IPS DF 6.9 (cell line): ENCODE measurements at regions not wholly inside any gene's neighbourhood (a gene's known extent, or its start where the extent isn't known, plus 50 kb on each side); places are given as distances from the start of the nearest gene placed in this dataset.

ENCODE experiments used
- DNase-seq: peaks from one replicate; pipeline ENCODE4 v3.0.0-alpha.2; 2013; ENCODE audit warnings: low read depth, low spot score
- H3K27ac ChIP-seq: one replicate; pipeline ENCODE4 v1.5.1; 2013; ENCODE audit warnings: low read length, control low read depth
- H3K27me3 ChIP-seq: 2 replicates; pipeline ENCODE4 v1.6.1; 2013; ENCODE audit warnings: mild to moderate bottlenecking, low read length; ENCODE audit not compliant: control insufficient read depth, insufficient read depth
- H3K36me3 ChIP-seq: 2 replicates; pipeline ENCODE4 v1.6.1; 2013; ENCODE audit warnings: low read length; ENCODE audit not compliant: control insufficient read depth, insufficient read depth
- H3K4me1 ChIP-seq: 2 replicates; pipeline ENCODE4 v1.6.1; 2013; ENCODE audit warnings: low read length; ENCODE audit not compliant: control insufficient read depth, insufficient read depth
- H3K4me3 ChIP-seq: 2 replicates; pipeline ENCODE4 v1.5.1; 2013; ENCODE audit warnings: mild to moderate bottlenecking, low read length
- H3K9me3 ChIP-seq: 2 replicates; pipeline ENCODE4 v1.6.1; 2013; ENCODE audit warnings: low read length, inconsistent platforms; ENCODE audit not compliant: control insufficient read depth, insufficient read depth
- whole genome bisulfite sequencing: extraction: QIAGEN DNeasy Blood & Tissue Kit; methylation state at CpG from one replicate; pipeline ENCODE4 v1.1.7; 2013; ENCODE audit warnings: mixed read lengths, missing lambda C conversion rate; ENCODE audit not compliant: insufficient read length, insufficient coverage; 5-methylcytosine and 5-hydroxymethylcytosine counted together

DNA sequence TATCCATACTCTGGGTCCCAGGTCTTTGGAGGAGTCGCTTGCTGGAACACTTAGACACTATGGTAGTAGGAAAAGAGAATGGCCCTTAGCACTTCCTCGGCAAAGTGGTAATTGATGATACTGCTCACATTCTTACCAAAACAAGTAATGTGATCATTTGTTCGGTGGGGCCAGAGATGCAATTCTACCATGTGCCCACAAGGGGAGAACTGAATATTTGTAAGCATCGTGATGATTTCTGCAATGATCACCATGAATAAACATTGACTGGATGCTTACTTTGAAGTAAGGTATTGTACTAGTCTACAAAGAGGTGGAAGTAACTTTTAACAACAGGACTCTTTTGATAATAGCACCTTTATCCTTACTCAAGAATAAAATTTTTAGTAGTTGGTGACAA is 109.7 kb downstream of the CD8B2 start:
- WGBS, result no CpG with 5 or more reads among the region's 4 CpGs
- Histone ChIP-seq H3K36me3 (no peaks in the 10 kb centered on the region), H3K4me3 (no peak overlapping the region), H3K4me1 (no peaks in the 10 kb centered on the region), H3K27ac (no peak overlapping the region), H3K27me3 (no peaks in the 10 kb centered on the region), H3K9me3 (no peaks in the 10 kb centered on the region)
- DNase-seq, result no peak

DNA sequence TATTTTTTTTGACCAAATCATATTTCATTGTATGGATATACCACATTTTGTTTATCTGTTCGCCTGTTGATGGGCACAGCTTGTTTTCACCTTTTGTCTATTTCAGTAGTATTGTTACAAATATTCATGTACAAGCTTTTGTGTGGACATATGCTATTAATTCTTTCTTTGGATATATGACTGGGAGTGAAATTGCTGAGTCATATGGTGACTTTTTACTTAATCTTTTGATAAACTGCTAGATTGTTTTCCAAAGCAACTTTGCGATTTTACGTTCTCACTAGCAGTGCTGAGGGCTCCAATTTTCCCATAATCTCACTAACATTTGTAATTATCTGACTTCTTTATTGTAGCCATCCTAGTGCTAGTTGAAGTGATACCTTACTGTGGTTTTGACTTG is 112.4 kb downstream of the CD8B2 start:
- Histone ChIP-seq H3K27ac (no peak overlapping the region), H3K36me3 (no peaks in the 10 kb centered on the region), H3K27me3 (no peaks in the 10 kb centered on the region), H3K4me3 (no peak overlapping the region), H3K4me1 (no peaks in the 10 kb centered on the region), H3K9me3 (no peaks in the 10 kb centered on the region)
- WGBS, result no CpG with 5 or more reads among the region's 3 CpGs
- no peak for DNase-seq

DNA sequence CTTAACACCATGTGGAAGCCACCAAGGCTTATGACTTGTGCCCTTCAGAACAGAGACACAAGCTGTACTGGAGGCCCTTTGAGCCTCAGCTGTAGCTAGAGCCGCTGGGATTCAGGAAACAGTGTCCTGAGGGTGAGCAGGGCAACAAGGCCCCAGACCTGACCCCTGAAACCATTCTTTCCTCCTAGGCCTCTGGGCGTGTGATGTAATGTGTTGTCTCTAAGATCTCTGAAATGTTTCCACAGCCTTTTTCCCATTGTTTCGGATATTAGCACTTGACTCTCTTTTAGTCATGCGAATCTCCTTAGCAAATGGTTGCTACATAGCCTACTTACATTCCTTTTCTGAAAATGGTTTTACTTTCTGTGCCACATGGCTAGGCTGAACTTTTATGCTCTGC is 114.9 kb downstream of the CD8B2 start:
- Histone ChIP-seq H3K36me3 (no peaks in the 10 kb centered on the region), H3K27ac (no peak overlapping the region), H3K4me1 (no peaks in the 10 kb centered on the region), H3K4me3 (no peak overlapping the region), H3K9me3 (no peaks in the 10 kb centered on the region), H3K27me3 (no peaks in the 10 kb centered on the region)
- WGBS, result no CpG with 5 or more reads among the region's 4 CpGs
- DNase-seq, result no peak

DNA sequence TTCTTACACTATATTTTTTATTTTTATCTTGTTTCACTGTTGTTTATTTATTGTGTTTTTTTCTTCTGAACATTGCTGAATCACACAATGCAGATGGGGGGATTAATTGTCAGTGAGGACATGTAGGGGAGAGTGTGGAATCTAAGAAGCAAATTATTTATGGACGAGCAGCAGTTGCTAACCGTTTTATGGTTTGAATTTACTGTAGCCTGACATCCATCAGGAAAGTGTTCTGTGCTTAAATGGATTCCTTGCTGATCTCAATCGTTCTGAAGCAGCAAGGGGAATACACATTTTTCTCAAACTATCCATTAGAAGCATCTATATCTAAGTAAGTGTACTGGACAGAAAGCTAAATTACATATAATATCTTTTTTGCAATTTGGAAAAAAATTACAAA is 119.5 kb downstream of the CD8B2 start:
- no peak overlapping the region for H3K27ac ChIP-seq
- H3K4me1 ChIP-seq, result no peaks in the 10 kb centered on the region
- no CpG with 5 or more reads among the region's 3 CpGs for WGBS
- no peak overlapping the region for H3K4me3 ChIP-seq
- H3K9me3 ChIP-seq, result no peaks in the 10 kb centered on the region
- DNase-seq, result no peak
- H3K36me3 ChIP-seq, result no peaks in the 10 kb centered on the region
- H3K27me3 ChIP-seq, result no peaks in the 10 kb centered on the region

DNA sequence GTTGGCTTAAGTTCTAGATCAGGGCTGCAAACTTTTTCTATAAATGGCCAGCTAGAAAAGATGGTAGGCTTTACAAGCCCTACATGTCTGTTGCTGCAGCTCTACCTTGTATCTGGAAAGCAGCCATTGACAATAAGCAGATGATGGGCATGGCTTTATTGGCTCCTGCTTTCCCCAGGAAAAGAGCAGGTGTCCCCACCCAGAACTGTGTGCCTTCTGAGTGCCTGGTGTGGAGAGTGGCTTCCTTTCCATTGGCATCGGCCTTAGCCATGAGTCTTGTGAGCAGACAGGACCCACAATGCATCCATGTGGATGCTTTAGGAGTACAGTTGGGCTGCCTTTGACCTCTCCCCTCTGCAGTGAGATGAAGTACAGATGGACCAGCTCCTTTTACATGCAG is 120.2 kb downstream of the CD8B2 start:
- Histone ChIP-seq H3K4me1 (no peaks in the 10 kb centered on the region), H3K27ac (no peak overlapping the region), H3K36me3 (no peaks in the 10 kb centered on the region), H3K9me3 (no peaks in the 10 kb centered on the region), H3K27me3 (no peaks in the 10 kb centered on the region), H3K4me3 (no peak overlapping the region)
- WGBS, result no CpG with 5 or more reads among the region's 1 CpG
- DNase-seq, result no peak

DNA sequence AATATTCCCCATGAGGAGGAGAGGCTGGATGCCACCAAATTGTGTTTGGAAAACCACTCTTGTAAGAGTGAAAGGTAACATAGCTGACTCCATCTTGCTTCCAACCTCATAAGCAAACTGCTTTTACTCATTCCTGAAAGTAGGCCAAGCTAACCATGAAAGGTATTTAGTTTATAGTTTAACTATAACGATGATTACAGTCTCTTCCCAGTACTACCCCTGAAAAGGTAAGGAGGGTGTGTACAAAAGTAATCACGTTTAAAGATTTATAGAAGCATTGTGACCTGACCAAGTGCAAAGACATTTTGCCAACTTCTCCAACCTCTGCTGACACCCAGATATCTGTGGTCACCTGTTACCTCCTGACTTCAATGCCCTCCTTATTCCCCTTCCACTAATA is 122.6 kb downstream of the CD8B2 start:
- H3K27me3 ChIP-seq, result no peaks in the 10 kb centered on the region; the same call in 1 of the 2 replicates
- H3K4me3 ChIP-seq, result no peak overlapping the region
- no peak for DNase-seq
- no peaks in the 10 kb centered on the region for H3K36me3 ChIP-seq
- no CpG with 5 or more reads among the region's 2 CpGs for WGBS
- peaks cover 2% of the 10 kb centered on the region; the same call in 1 of the 2 replicates for H3K9me3 ChIP-seq
- no peaks in the 10 kb centered on the region for H3K4me1 ChIP-seq
- no peak overlapping the region for H3K27ac ChIP-seq

DNA sequence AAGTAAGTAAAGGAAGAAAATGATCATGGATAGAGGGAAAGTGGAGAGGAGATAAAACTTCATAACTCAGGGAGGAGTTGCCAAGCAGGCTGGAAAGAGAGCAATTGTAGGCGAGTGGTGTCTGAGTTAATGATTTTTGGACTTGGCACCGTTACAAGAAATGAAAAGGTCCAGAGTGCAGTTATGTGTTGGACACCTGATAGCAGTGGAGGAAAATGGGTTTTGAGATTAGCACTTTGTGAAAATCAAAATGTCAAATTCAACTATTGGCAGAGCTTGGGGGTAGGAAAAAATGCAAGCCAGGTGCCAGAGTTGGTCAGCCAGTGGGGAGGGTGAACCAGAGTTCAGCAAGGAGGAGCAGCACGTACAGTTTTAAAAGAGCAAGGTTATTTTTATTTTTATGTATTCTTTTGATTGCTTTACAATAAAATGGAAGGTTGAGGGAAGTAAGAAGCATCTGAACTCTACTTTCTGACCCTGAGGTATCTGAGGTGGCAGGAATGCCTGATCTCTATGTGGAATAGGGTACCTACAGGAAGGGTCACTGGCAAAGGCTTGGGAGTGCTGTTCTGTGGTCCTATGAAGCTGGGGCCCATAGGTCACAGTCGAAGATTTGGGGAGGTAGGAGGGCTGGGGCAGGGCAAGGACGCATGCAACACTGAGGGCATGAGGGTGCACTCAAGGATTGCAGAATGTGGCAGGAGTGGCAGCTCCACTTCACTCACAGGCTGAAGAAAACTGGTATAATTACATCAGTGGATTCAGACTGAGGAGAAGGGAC is 127.5 kb downstream of the CD8B2 start:
- H3K27me3 ChIP-seq, result no peaks in the 10 kb centered on the region; the same call in 1 of the 2 replicates
- no peak overlapping the region for H3K4me3 ChIP-seq
- no peaks in the 10 kb centered on the region; the same call in 1 of the 2 replicates for H3K4me1 ChIP-seq
- peaks cover 2% of the 10 kb centered on the region; the same call in 1 of the 2 replicates for H3K9me3 ChIP-seq
- no peak overlapping the region for H3K27ac ChIP-seq
- WGBS, result 100% methylated on average over 2 of the region's 5 CpGs
- H3K36me3 ChIP-seq, result no peaks in the 10 kb centered on the region
- no peak for DNase-seq

DNA sequence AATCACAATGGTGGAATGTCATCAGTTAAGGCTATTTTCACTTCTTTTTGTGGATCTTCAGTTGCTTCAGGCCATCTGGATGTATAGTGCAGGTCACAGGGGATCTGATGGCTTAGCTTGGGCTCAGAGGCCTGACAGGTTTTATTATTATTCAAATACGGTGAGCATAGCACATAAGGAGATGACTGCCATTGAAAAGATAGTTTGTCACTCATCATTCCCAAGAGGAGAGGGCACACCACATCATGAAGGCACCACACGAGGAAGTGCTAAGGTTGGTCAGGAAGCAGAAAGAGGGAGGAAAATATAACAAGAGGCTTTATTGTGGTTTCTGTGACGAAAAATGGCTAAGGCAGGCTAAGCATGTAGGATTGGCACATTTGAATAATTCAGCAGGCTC is 131.4 kb downstream of the CD8B2 start:
- Histone ChIP-seq H3K4me3 (no peak overlapping the region), H3K4me1 (no peaks in the 10 kb centered on the region; the same call in 1 of the 2 replicates), H3K27ac (no peak overlapping the region), H3K9me3 (no peaks in the 10 kb centered on the region), H3K36me3 (no peaks in the 10 kb centered on the region), H3K27me3 (no peaks in the 10 kb centered on the region; the same call in 1 of the 2 replicates)
- DNase-seq, result no peak
- WGBS, result no CpG with 5 or more reads among the region's 3 CpGs

DNA sequence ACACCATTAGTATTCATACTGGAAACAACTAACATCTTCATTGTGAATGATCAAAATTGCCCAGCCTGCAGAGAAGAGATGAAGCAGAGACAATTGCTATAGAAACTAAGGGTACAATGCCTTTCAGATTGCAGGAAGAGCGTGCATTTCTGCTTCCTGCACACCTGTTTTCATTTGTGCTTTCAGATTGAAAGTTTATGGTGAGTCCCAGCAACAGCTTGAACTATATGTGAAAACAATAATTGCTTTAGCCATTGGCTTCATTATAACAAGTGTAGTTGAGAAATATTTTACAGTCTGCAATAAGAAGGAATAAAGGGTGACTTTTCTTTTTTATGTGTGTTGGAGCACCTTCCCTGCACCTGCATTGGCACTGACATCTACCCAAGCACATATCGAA is 136.3 kb downstream of the CD8B2 start:
- Histone ChIP-seq H3K9me3 (peaks cover 1% of the 10 kb centered on the region; the same call in 1 of the 2 replicates), H3K36me3 (no peaks in the 10 kb centered on the region), H3K4me1 (no peaks in the 10 kb centered on the region; the same call in 1 of the 2 replicates), H3K27ac (no peak overlapping the region), H3K4me3 (no peak overlapping the region), H3K27me3 (no peaks in the 10 kb centered on the region)
- DNase-seq, result no peak
- no CpG with 5 or more reads among the region's 2 CpGs for WGBS

DNA sequence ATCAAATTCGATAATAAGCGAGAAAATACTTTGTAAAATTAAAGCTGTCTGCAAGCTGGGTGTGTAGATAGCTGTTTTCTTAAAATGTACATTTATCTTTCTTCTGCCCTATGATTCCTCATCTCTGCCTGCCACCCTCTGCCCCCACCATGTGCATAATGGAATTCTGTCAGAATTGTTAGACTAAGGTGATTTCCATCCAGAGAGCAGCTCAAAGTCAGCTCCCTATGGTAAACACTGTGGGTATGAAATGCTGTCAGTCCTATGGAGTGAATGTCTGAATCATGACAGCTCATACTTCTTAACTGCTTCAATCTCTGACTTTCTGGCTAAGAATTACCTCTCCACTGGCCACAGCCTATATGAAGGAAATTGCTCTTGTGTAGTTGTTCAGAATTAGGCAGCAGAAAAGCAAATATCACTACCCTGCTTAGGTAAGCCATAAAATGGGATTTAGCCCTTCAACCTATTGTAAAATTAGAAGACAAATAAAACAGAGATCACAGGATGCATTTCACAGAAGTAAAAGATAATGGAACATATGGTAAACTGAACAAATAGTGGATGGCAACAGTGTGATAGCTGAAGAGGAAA is 137.7 kb downstream of the CD8B2 start:
- WGBS, result no CpG with 5 or more reads among the region's 2 CpGs
- Histone ChIP-seq H3K27ac (no peak overlapping the region), H3K27me3 (no peaks in the 10 kb centered on the region), H3K9me3 (peaks cover 1% of the 10 kb centered on the region), H3K36me3 (no peaks in the 10 kb centered on the region), H3K4me1 (no peaks in the 10 kb centered on the region), H3K4me3 (no peak overlapping the region)
- DNase-seq, result no peak
